GM13977 (cell line): ENCODE measurements at regions not wholly inside any gene's neighbourhood (a gene's known extent, or its start where the extent isn't known, plus 50 kb on each side); places are given as distances from the start of the nearest gene placed in this dataset.

Experiments
- DNase-seq: peaks from one replicate; pipeline ENCODE4 v3.0.0; 2012; ENCODE audit warnings: low spot score
- in situ Hi-C: fragments of 300-500 bp; cut with MboI; formaldehyde crosslinking; loops from one replicate; pipeline ENCODE4 v1.12.0; 2022; ENCODE audit warnings: low sequenced_read_pairs, low pct_unique_long_range_greater_than_20kb, mixed read lengths, inconsistent platforms; ENCODE audit not compliant: unreplicated experiment
- TF ChIP-seq, protein P1 (sequence below): IDR thresholded peaks from 2 replicates; pipeline ENCODE4 v1.5.1; 2012; ENCODE audit warnings: mild to moderate bottlenecking, control low read depth; ENCODE audit not compliant: insufficient read depth; ENCODE audit errors: extremely low read depth, missing control alignments

GRCh38 chr2:160898581-160899307 is 261.5 kb upstream of the TANK start:
- TF ChIP-seq, protein P1, sequence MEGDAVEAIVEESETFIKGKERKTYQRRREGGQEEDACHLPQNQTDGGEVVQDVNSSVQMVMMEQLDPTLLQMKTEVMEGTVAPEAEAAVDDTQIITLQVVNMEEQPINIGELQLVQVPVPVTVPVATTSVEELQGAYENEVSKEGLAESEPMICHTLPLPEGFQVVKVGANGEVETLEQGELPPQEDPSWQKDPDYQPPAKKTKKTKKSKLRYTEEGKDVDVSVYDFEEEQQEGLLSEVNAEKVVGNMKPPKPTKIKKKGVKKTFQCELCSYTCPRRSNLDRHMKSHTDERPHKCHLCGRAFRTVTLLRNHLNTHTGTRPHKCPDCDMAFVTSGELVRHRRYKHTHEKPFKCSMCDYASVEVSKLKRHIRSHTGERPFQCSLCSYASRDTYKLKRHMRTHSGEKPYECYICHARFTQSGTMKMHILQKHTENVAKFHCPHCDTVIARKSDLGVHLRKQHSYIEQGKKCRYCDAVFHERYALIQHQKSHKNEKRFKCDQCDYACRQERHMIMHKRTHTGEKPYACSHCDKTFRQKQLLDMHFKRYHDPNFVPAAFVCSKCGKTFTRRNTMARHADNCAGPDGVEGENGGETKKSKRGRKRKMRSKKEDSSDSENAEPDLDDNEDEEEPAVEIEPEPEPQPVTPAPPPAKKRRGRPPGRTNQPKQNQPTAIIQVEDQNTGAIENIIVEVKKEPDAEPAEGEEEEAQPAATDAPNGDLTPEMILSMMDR = no peak
- in situ Hi-C loops = no loop called here
- no peak for DNase-seq

GRCh38 chr2:160901613-160902012 is 258.6 kb upstream of the TANK start:
- no peak for DNase-seq
- TF ChIP-seq, protein P1 = no peak
- in situ Hi-C loops = no loop called here

DNA sequence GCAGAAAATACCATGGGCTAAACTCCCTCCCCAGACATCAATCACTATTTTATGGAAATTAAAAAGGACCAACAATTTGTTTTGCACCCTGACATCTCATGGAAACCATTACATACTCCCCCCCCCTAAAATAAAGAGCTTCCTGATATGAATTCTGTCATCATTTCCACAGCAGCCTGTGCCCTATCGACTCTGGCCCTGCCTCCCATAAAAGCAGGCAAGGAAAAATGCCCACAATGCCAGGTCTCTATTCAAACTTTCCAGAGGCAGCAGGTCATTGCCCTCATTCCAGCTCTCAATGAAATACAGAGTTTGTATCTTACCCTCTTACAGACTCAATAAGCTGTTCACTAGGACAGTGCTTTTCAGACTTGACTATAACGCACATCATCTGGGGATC is 254.4 kb upstream of the TANK start:
- no peak for DNase-seq
- TF ChIP-seq, protein P1 = no peak
- in situ Hi-C loops = no loop called here

- no peak for DNase-seq
- TF ChIP-seq, protein P1 = no peak
- in situ Hi-C loops = no loop called here
Observed at GRCh38 chr2:160906878-160907277, 253.3 kb upstream of the TANK start.

- TF ChIP-seq, protein P1 = no peak
- in situ Hi-C loops = no loop called here
- DNase-seq = no peak
Observed at GRCh38 chr2:160907738-160908137, 252.5 kb upstream of the TANK start.

- in situ Hi-C loops = no loop called here
- DNase-seq = no peak
- TF ChIP-seq, protein P1 = no peak
Observed at GRCh38 chr2:160908157-160908556, 252.1 kb upstream of the TANK start.
